Trophoblast cell (in vitro differentiated cells and primary cell): ENCODE measurements at regions not wholly inside any gene's neighbourhood (a gene's known extent, or its start where the extent isn't known, plus 50 kb on each side); places are given as distances from the start of the nearest gene placed in this dataset.

Source experiments
- DNase-seq, 2 donors: peaks; one replicate each; pipeline ENCODE4 v3.0.0-alpha.2; 2016
- H2AFZ ChIP-seq: 2 replicates; pipeline ENCODE4 v1.6.1; 2013; ENCODE audit warnings: low read length, moderate library complexity, mild to moderate bottlenecking; ENCODE audit not compliant: insufficient read depth, poor library complexity
- H2AK5ac ChIP-seq: 2 replicates; pipeline ENCODE4 v1.6.1; 2013; ENCODE audit warnings: mild to moderate bottlenecking, low read length
- H2BK120ac ChIP-seq: 2 replicates; pipeline ENCODE4 v1.6.1; 2013; ENCODE audit warnings: low read length, mild to moderate bottlenecking, moderate library complexity; ENCODE audit not compliant: insufficient read depth, poor library complexity
- H2BK12ac ChIP-seq: 2 replicates; pipeline ENCODE4 v1.6.1; 2013; ENCODE audit warnings: mild to moderate bottlenecking, low read length, moderate library complexity
- H2BK5ac ChIP-seq: 2 replicates; pipeline ENCODE4 v1.6.1; 2013; ENCODE audit warnings: low read length, low read depth, moderate library complexity, mild to moderate bottlenecking; ENCODE audit not compliant: poor library complexity
- H3K14ac ChIP-seq: 2 replicates; pipeline ENCODE4 v1.6.1; 2013; ENCODE audit warnings: mild to moderate bottlenecking, low read length
- H3K18ac ChIP-seq: 2 replicates; pipeline ENCODE4 v1.6.1; 2013; ENCODE audit warnings: mild to moderate bottlenecking, low read length
- H3K23ac ChIP-seq: 2 replicates; pipeline ENCODE4 v1.6.1; 2013; ENCODE audit warnings: low read length
- H3K27ac ChIP-seq: 2 replicates; pipeline ENCODE4 v1.5.1; 2013; ENCODE audit warnings: low read depth, mild to moderate bottlenecking, inconsistent platforms, low read length, moderate library complexity
- H3K27me3 ChIP-seq: 2 replicates; pipeline ENCODE4 v1.6.1; 2013; ENCODE audit warnings: inconsistent platforms, mild to moderate bottlenecking, low read length, moderate library complexity; ENCODE audit not compliant: insufficient read depth
- H3K36me3 ChIP-seq, 2 experiments: 1 replicate in 1 of 2; 2 replicates in 1 of 2; pipeline ENCODE4 v1.6.1; 2013; ENCODE audit warnings: low read length in 2 of 2, mild to moderate bottlenecking in 2 of 2, moderate library complexity in 1 of 2; ENCODE audit not compliant: insufficient read depth in 2 of 2, control insufficient read depth in 1 of 2
- H3K4ac ChIP-seq: 2 replicates; pipeline ENCODE4 v1.6.1; 2013; ENCODE audit warnings: low read depth, mild to moderate bottlenecking, low read length, moderate library complexity
- H3K4me1 ChIP-seq, 2 experiments: 1 replicate in 1 of 2; 2 replicates in 1 of 2; pipeline ENCODE4 v1.6.1; 2013; ENCODE audit warnings: low read length in 2 of 2, mild to moderate bottlenecking in 2 of 2, moderate library complexity in 1 of 2; ENCODE audit not compliant: insufficient read depth in 2 of 2, control insufficient read depth in 1 of 2
- H3K4me2 ChIP-seq: 2 replicates; pipeline ENCODE4 v1.6.1; 2013; ENCODE audit warnings: inconsistent platforms, mild to moderate bottlenecking, low read length, moderate library complexity
- H3K4me3 ChIP-seq: 2 replicates; pipeline ENCODE4 v1.5.1; 2013; ENCODE audit warnings: mild to moderate bottlenecking, low read depth, low read length, inconsistent platforms
- H3K79me1 ChIP-seq: one replicate; pipeline ENCODE4 v1.6.1; 2013; ENCODE audit warnings: low read length
- H3K79me2 ChIP-seq: 2 replicates; pipeline ENCODE4 v1.6.1; 2013; ENCODE audit warnings: low read length, mild to moderate bottlenecking; ENCODE audit not compliant: control insufficient read depth, insufficient read depth, poor library complexity
- H3K9ac ChIP-seq: 2 replicates; pipeline ENCODE4 v1.6.1; 2013; ENCODE audit warnings: mild to moderate bottlenecking, low read length
- H3K9me3 ChIP-seq: 2 replicates; pipeline ENCODE4 v1.6.1; 2013; ENCODE audit warnings: low read depth, mild to moderate bottlenecking, control low read depth, inconsistent platforms, low read length; ENCODE audit not compliant: insufficient read depth
- H4K12ac ChIP-seq: 2 replicates; pipeline ENCODE4 v1.6.1; 2013; ENCODE audit warnings: low read depth, mild to moderate bottlenecking, low read length, moderate library complexity
- H4K8ac ChIP-seq: 2 replicates; pipeline ENCODE4 v1.6.1; 2013; ENCODE audit warnings: low read depth, mild to moderate bottlenecking, low read length, moderate library complexity
- H4K91ac ChIP-seq: one replicate; pipeline ENCODE4 v1.6.1; 2013; ENCODE audit warnings: low read depth, mild to moderate bottlenecking, low read length, moderate library complexity
- WGBS: extraction: QIAGEN DNeasy Blood & Tissue Kit; methylation state at CpG from one replicate; pipeline ENCODE4 v1.1.7; 2013; ENCODE audit warnings: missing lambda C conversion rate; ENCODE audit not compliant: insufficient read length, insufficient coverage; ENCODE audit errors: extremely low coverage; 5-methylcytosine and 5-hydroxymethylcytosine counted together

GRCh38 chr1:54480525-54480848, 67.5 kb upstream of the ACOT11 start:
- Histone ChIP-seq H3K9ac (no peak overlapping the region), H4K12ac (no peak overlapping the region), H3K18ac (no peak overlapping the region), H3K14ac (no peak overlapping the region), H2BK12ac (no peak overlapping the region), H4K8ac (no peak overlapping the region), H3K9me3 (no peaks in the 10 kb centered on the region), H3K4me3 (no peak overlapping the region), H2BK5ac (no peak overlapping the region), H3K4me1 (peaks cover 15 to 16% of the 10 kb centered on the region in 2 experiments), H2AK5ac (no peak overlapping the region), H3K79me1 (peaks cover 5% of the 10 kb centered on the region), H3K4ac (no peak overlapping the region), H3K79me2 (no peaks in the 10 kb centered on the region), H3K36me3 (no peaks in the 10 kb centered on the region), H2BK120ac (no peak overlapping the region), H4K91ac (no peak overlapping the region), H3K27ac (no peak overlapping the region), H2AFZ (no peak overlapping the region), H3K27me3 (no peaks in the 10 kb centered on the region), H3K23ac (no peak overlapping the region), H3K4me2 (no peak overlapping the region)
- no peak for DNase-seq
- WGBS: no CpG with 5 or more reads among the region's 4 CpGs

GRCh38 chr1:54479841-54480524, 68.0 kb upstream of the ACOT11 start:
- Histone ChIP-seq H3K27ac (no peak overlapping the region), H3K23ac (no peak overlapping the region), H3K9me3 (no peaks in the 10 kb centered on the region), H2BK120ac (no peak overlapping the region), H2AK5ac (no peak overlapping the region), H4K8ac (no peak overlapping the region), H3K14ac (no peak overlapping the region), H3K18ac (no peak overlapping the region), H3K79me1 (peaks cover 8% of the 10 kb centered on the region), H3K79me2 (no peaks in the 10 kb centered on the region), H3K4ac (no peak overlapping the region), H3K4me2 (no peak overlapping the region), H2BK12ac (no peak overlapping the region), H3K9ac (no peak overlapping the region), H3K27me3 (no peaks in the 10 kb centered on the region), H4K12ac (no peak overlapping the region), H2AFZ (no peak overlapping the region), H3K4me3 (no peak overlapping the region), H2BK5ac (no peak overlapping the region), H3K36me3 (no peaks in the 10 kb centered on the region), H4K91ac (no peak overlapping the region), H3K4me1 (peaks cover 19 to 21% of the 10 kb centered on the region in 2 experiments)
- no peak for DNase-seq
- WGBS: no CpG with 5 or more reads among the region's 7 CpGs

GRCh38 chr1:54479251-54479650, 68.8 kb upstream of the ACOT11 start:
- H3K27ac ChIP-seq: no peak overlapping the region

GRCh38 chr1:54477153-54477561, 70.9 kb upstream of the ACOT11 start:
- Histone ChIP-seq H2BK12ac (no peak overlapping the region), H3K23ac (no peak overlapping the region), H3K36me3 (no peaks in the 10 kb centered on the region), H3K9ac (no peak overlapping the region), H4K91ac (no peak overlapping the region), H3K4me2 (no peak overlapping the region), H3K14ac (no peak overlapping the region), H3K79me2 (no peaks in the 10 kb centered on the region), H2AK5ac (no peak overlapping the region), H2BK5ac (no peak overlapping the region), H3K18ac (no peak overlapping the region), H2AFZ (no peak overlapping the region), H3K4me3 (no peak overlapping the region), H3K79me1 (peaks cover 16% of the 10 kb centered on the region), H3K9me3 (no peaks in the 10 kb centered on the region), H4K12ac (no peak overlapping the region), H2BK120ac (no peak overlapping the region), H3K27ac (no peak overlapping the region), H4K8ac (no peak overlapping the region), H3K4ac (no peak overlapping the region), H3K4me1 (peaks cover 24 to 32% of the 10 kb centered on the region in 2 experiments), H3K27me3 (no peaks in the 10 kb centered on the region)
- DNase-seq: no peak
- WGBS: no CpG with 5 or more reads among the region's 6 CpGs

More at GRCh38 chr1:54479251-54479650, 68.8 kb upstream of the ACOT11 start:
- Histone ChIP-seq H3K9ac (no peak overlapping the region), H2BK12ac (no peak overlapping the region), H3K23ac (no peak overlapping the region), H3K79me1 (peaks cover 11% of the 10 kb centered on the region), H3K9me3 (no peaks in the 10 kb centered on the region), H2BK120ac (no peak overlapping the region), H3K4me3 (no peak overlapping the region), H3K4me1 (peaks cover 25 to 26% of the 10 kb centered on the region in 2 experiments), H3K18ac (no peak overlapping the region), H3K14ac (no peak overlapping the region), H4K12ac (no peak overlapping the region), H2AFZ (no peak overlapping the region), H2AK5ac (no peak overlapping the region), H4K8ac (no peak overlapping the region), H4K91ac (no peak overlapping the region), H2BK5ac (no peak overlapping the region), H3K4me2 (no peak overlapping the region), H3K36me3 (no peaks in the 10 kb centered on the region), H3K4ac (no peak overlapping the region), H3K27me3 (no peaks in the 10 kb centered on the region), H3K79me2 (no peaks in the 10 kb centered on the region)
- WGBS: no CpG with 5 or more reads among the region's 5 CpGs
- no peak for DNase-seq
